ENCODE measurements at regions not wholly inside any gene's neighbourhood (a gene's known extent, or its start where the extent isn't known, plus 50 kb on each side); places are given as distances from the start of the nearest gene placed in this dataset.
A peak's percentile ranks its signal among the peaks of the same experiment; 100 is the strongest.

DNA sequence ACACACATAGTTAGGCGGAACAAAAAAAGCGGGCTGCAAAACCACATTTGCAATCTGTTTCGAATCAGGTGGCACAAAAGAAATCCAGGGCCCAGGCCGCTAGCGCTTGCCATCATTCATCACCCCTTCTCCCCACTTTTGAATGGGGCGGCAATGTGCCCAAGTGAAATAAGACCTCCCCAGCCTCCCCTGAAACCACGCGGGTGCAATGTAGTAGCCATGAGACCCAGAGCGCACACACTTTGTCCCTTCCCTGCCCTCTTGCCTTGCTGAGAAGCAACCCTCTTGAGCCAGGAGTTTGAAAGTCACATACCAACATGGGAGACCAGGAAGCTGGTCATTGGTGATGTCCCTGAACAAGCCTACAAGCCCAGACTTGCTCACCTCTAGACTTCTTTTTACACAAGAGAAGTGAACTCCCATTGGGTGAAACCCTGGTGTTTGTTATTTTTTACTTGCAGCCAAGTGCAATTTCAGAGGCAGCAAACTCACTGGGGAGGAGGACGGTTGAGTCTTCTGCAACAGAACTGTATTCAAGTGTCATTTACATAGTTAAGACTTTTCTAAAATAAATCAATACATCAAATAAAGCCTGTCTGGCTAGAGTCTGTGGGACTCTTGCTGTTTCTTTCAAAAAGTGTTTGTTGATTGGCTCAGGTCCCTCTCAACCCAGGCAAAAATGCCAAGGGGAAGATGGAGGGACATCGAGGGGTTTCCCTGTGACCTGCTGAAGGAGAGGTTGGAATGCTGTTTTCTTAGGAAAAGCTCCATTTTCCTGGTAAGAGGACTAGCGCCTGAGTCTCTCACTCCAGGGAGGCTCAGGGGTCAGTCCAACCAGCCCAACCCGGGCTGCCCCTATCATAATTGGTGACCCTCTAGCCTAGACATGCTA is 138.1 kb upstream of the PTPN1 start:
- Histone ChIP-seq H3K27me3 (no peaks in the 10 kb centered on the region), H3K27ac (peak overlapping the region in 1 of 4 donors; percentile 39), H3K4me1 (peaks cover 6 to 32% (median 17%) of the 10 kb centered on the region in 3 donors), H3K36me3 (no peaks in the 10 kb centered on the region), H3K4me3 (no peak overlapping the region), H3K9me3 (no peaks in the 10 kb centered on the region)
- no peak for DNase-seq
- intact Hi-C loops (cut with DNase I): no loop called here
- WGBS, 2 donors: 79 to 81% methylated on average over 11 to 13 of the region's 13 CpGs
- TF ChIP-seq, protein P1, sequence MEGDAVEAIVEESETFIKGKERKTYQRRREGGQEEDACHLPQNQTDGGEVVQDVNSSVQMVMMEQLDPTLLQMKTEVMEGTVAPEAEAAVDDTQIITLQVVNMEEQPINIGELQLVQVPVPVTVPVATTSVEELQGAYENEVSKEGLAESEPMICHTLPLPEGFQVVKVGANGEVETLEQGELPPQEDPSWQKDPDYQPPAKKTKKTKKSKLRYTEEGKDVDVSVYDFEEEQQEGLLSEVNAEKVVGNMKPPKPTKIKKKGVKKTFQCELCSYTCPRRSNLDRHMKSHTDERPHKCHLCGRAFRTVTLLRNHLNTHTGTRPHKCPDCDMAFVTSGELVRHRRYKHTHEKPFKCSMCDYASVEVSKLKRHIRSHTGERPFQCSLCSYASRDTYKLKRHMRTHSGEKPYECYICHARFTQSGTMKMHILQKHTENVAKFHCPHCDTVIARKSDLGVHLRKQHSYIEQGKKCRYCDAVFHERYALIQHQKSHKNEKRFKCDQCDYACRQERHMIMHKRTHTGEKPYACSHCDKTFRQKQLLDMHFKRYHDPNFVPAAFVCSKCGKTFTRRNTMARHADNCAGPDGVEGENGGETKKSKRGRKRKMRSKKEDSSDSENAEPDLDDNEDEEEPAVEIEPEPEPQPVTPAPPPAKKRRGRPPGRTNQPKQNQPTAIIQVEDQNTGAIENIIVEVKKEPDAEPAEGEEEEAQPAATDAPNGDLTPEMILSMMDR (IDR thresholded peaks at IDR 0.05): no peak

DNA sequence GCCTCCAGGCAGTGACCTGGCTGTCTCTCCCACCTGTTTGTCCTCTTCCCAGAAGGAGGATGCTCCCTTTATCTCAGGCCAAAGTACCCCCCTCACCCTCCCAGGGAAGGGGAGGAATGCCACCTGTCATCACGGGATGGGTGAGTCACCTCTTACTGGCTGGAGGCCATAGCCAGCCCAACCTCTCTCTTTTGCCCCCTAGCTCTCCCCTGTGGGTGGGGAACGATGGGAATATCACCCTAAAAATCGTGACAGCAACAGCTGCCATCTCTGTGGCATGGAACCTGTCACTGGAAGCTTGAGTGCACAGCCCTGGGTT is 137.5 kb upstream of the PTPN1 start:
- Histone ChIP-seq H3K9me3 (no peaks in the 10 kb centered on the region), H3K27me3 (no peaks in the 10 kb centered on the region), H3K27ac (no peak overlapping the region), H3K4me3 (no peak overlapping the region), H3K4me1 (peaks cover 6 to 32% (median 17%) of the 10 kb centered on the region in 3 donors), H3K36me3 (no peaks in the 10 kb centered on the region)
- intact Hi-C loops (cut with DNase I): no loop called here
- TF ChIP-seq POLR2A (IDR thresholded peaks at IDR 0.05): no peak
- TF ChIP-seq, protein P1 (IDR thresholded peaks at IDR 0.05): no peak
- WGBS, 2 donors: 20% methylated on average over 1 to 2 of the region's 3 CpGs
- DNase-seq: no peak

DNA sequence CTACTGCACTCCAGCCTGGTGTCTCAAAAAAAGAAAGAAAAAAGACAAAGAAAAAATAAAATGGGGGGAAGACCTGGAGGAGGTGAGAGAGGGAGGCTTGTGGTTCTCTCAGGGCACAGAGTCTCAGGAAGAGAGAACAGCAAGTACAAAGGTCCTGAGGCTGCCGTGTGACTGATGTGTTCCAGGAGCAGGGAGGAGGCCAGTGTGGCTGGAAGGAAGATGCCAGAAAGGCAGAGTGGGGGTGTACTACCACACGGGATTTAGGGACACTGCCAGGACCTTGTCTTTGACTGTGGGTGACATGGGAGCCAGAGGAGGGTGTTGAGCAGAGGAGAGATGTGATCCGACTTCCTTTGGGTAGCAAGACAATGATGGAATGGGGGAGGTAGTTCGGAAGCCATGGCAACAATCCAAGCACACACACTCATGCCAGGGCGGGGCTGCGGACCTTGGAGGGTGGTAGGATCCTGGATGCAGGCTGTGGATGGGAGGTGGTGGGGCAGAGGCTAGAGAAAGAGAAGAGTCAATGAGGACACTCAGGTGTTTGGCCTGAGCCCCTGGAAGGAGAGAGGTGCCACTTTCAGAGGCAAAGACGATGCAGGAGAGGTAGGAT is 136.4 kb upstream of the PTPN1 start:
- Histone ChIP-seq H3K4me3 (no peak overlapping the region), H3K4me1 (peaks cover 6 to 40% (median 17%) of the 10 kb centered on the region in 3 donors), H3K27ac (no peak overlapping the region), H3K9me3 (no peaks in the 10 kb centered on the region), H3K36me3 (no peaks in the 10 kb centered on the region), H3K27me3 (no peaks in the 10 kb centered on the region)
- 40 to 43% methylated on average over 7 of the region's 7 CpGs for WGBS, 2 donors
- TF ChIP-seq, protein P1 (IDR thresholded peaks at IDR 0.05): no peak
- TF ChIP-seq POLR2A (IDR thresholded peaks at IDR 0.05): no peak
- no peak for DNase-seq
- intact Hi-C loops (cut with DNase I): no loop called here

- Histone ChIP-seq H3K4me1 (peaks cover 10 to 38% (median 13%) of the 10 kb centered on the region in 3 donors), H3K36me3 (no peaks in the 10 kb centered on the region), H3K4me3 (no peak overlapping the region), H3K27ac (no peak overlapping the region), H3K27me3 (no peaks in the 10 kb centered on the region), H3K9me3 (no peaks in the 10 kb centered on the region)
- DNase-seq: no peak
- intact Hi-C loops (cut with DNase I): no loop called here
- TF ChIP-seq, protein P1 (IDR thresholded peaks at IDR 0.05): no peak
- TF ChIP-seq POLR2A (IDR thresholded peaks at IDR 0.05): no peak
- WGBS, 2 donors: 66 to 84% methylated on average over 2 to 4 of the region's 4 CpGs
These were observed 135.6 kb upstream of the PTPN1 start for GRCh38 chr20:50374541-50375078.
